ENCODE measurements at regions not wholly inside any gene's neighbourhood (a gene's known extent, or its start where the extent isn't known, plus 50 kb on each side); places are given as distances from the start of the nearest gene placed in this dataset.

GRCh38 chr15:97547381-97547780, 413.1 kb upstream of the ARRDC4 start:
- Histone ChIP-seq H2AFZ (ENCODE audit: low read length) (no peak overlapping the region), H3K27ac (ENCODE audit: extremely low read length, insufficient read depth, low read length) (no peak overlapping the region), H3K4me3 (replicated peaks in 1 of 3; ENCODE audit: insufficient read depth in 1 of 3, low read depth in 2 of 3, low read length in 3 of 3) (no peak overlapping the region), H3K9ac (ENCODE audit: insufficient read depth, low read depth, low read length) (no peak overlapping the region), H3K27me3 (ENCODE audit: control insufficient read depth in 1 of 2, insufficient read depth in 2 of 2, low read length in 2 of 2) (no peaks in the 10 kb centered on the region), H3K4me2 (ENCODE audit: low read depth, low read length) (no peak overlapping the region), H3K36me3 (replicated peaks in 1 of 2; ENCODE audit: control insufficient read depth in 1 of 2, insufficient read depth in 2 of 2, low read length in 2 of 2) (no peaks in the 10 kb centered on the region), H3K4me1 (ENCODE audit: insufficient read depth, low read length) (no peaks in the 10 kb centered on the region), H3K79me2 (ENCODE audit: insufficient read depth, low read length) (no peaks in the 10 kb centered on the region), H4K20me1 (ENCODE audit: insufficient read depth, low read length) (no peaks in the 10 kb centered on the region), H3K9me3 (ENCODE audit: low read length) (peaks cover 83% of the 10 kb centered on the region)
- in situ Hi-C loops (cut with HindIII; ENCODE audit: extremely low pct_ligation_motif_present, low pct_unique_long_range_greater_than_20kb) (no loop called here), intact Hi-C loops (cut with micrococcal nuclease; ENCODE audit: unreplicated experiment) (no loop called here)
- ATAC-seq (no peak), FAIRE-seq (no peak), DNase-seq (ENCODE audit: low spot score) (no peak)
- no TSS peak for BruUV-seq (replicated peaks)
- ChIA-PET POLR2A (no interaction called here), CTCF (ENCODE audit: low intra/inter-chr PET ratio, low total read pairs) (no interaction called here)
- TF ChIP-seq ZNF230 (CRISPR knock-in tag; IDR thresholded peaks at IDR 0.05) (no peak), RBM39 (IDR thresholded peaks at IDR 0.05; ENCODE audit: low read depth, low read length, poor library complexity, severe bottlenecking) (no peak)
- WGBS (ENCODE audit: low lambda C conversion rate) = 2% methylated on average over 2 of the region's 2 CpGs

- Histone ChIP-seq H2AFZ (ENCODE audit: low read length) (no peak overlapping the region), H4K20me1 (ENCODE audit: insufficient read depth, low read length) (no peaks in the 10 kb centered on the region), H3K9me3 (ENCODE audit: low read length) (peaks cover 86% of the 10 kb centered on the region), H3K4me3 (replicated peaks in 1 of 3; ENCODE audit: insufficient read depth in 1 of 3, low read depth in 2 of 3, low read length in 3 of 3) (no peak overlapping the region), H3K4me1 (ENCODE audit: insufficient read depth, low read length) (no peaks in the 10 kb centered on the region), H3K9ac (ENCODE audit: insufficient read depth, low read depth, low read length) (no peak overlapping the region), H3K36me3 (replicated peaks in 1 of 2; ENCODE audit: control insufficient read depth in 1 of 2, insufficient read depth in 2 of 2, low read length in 2 of 2) (no peaks in the 10 kb centered on the region), H3K4me2 (ENCODE audit: low read depth, low read length) (no peak overlapping the region), H3K27me3 (ENCODE audit: control insufficient read depth in 1 of 2, insufficient read depth in 2 of 2, low read length in 2 of 2) (no peaks in the 10 kb centered on the region), H3K27ac (ENCODE audit: extremely low read length, insufficient read depth, low read length) (no peak overlapping the region), H3K79me2 (ENCODE audit: insufficient read depth, low read length) (no peaks in the 10 kb centered on the region)
- FAIRE-seq (no peak), DNase-seq (ENCODE audit: low spot score) (no peak), ATAC-seq (no peak)
- no TSS peak for BruUV-seq (replicated peaks)
- ChIA-PET POLR2A (no interaction called here), CTCF (ENCODE audit: low intra/inter-chr PET ratio, low total read pairs) (no interaction called here)
- in situ Hi-C loops (cut with HindIII; ENCODE audit: extremely low pct_ligation_motif_present, low pct_unique_long_range_greater_than_20kb) (no loop called here), intact Hi-C loops (cut with micrococcal nuclease; ENCODE audit: unreplicated experiment) (no loop called here)
- WGBS (ENCODE audit: low lambda C conversion rate) = 23% methylated on average over 2 of the region's 2 CpGs
- TF ChIP-seq ZSCAN22 (CRISPR knock-in tag; IDR thresholded peaks at IDR 0.05) (no peak), GFI1 (CRISPR knock-in tag; IDR thresholded peaks at IDR 0.05; ENCODE audit: borderline replicate concordance) (no peak), ZNF530 (CRISPR knock-in tag; IDR thresholded peaks at IDR 0.05; ENCODE audit: low read depth) (no peak), ZNF703 (CRISPR knock-in tag; IDR thresholded peaks at IDR 0.05; ENCODE audit: borderline replicate concordance) (no peak), ZNF605 (CRISPR knock-in tag; IDR thresholded peaks at IDR 0.05) (no peak), TSC22D2 (CRISPR knock-in tag; IDR thresholded peaks at IDR 0.05; ENCODE audit: borderline replicate concordance) (no peak), GLMP (CRISPR knock-in tag; IDR thresholded peaks at IDR 0.05; ENCODE audit: borderline replicate concordance) (no peak)
Measured at GRCh38 chr15:97561529-97561928, 399.0 kb upstream of the ARRDC4 start.

All from HepG2 (cell line).